PC-3 (cell line): ENCODE measurements at regions not wholly inside any gene's neighbourhood (a gene's known extent, or its start where the extent isn't known, plus 50 kb on each side); places are given as distances from the start of the nearest gene placed in this dataset.

Experiments used
- ATAC-seq: fragments of 200-7000 bp; cut with Tn5 transposase; 2 replicates; pipeline ENCODE4 v1.9.1; 2020; ENCODE audit warnings: mild to moderate bottlenecking, moderate library complexity
- BruUV-seq: library from RNA; stranded (reverse); fragments of 400-500 nt; replicated peaks from 2 replicates; lab custom pipeline; 2021; lab: Mats Ljungman, UMichigan
- CTCF ChIA-PET: fragments of 300-600 bp; sonication (Branson Sonifier 250); formaldehyde crosslinking; loops from one replicate; lab custom pipeline; 2022; ENCODE audit warnings: antibody characterized with exemption; lab: Charles Lee
- POLR2A ChIA-PET: fragments of 300-600 bp; sonication (Branson Sonifier 250); formaldehyde crosslinking; loops from one replicate; lab custom pipeline; 2022; ENCODE audit warnings: antibody characterized with exemption; ENCODE audit not compliant: unreplicated experiment; lab: Charles Lee
- DNase-seq: peaks from one replicate; pipeline ENCODE4 v3.0.0-alpha.2; 2015
- H2AFZ ChIP-seq: fragments of 300-600 bp; sonication (generic); 2 replicates; pipeline ENCODE4 v1.6.0; 2016; ENCODE audit warnings: antibody characterized with exemption, low read length
- H3F3A ChIP-seq: fragments of 300-600 bp; sonication (generic); one replicate; pipeline ENCODE4 v1.6.0; 2017; ENCODE audit warnings: antibody characterized with exemption, low read length, control low read depth, mild to moderate bottlenecking; ENCODE audit not compliant: unreplicated experiment
- H3K27ac ChIP-seq: fragments of 300-600 bp; sonication (generic); 2 replicates; pipeline ENCODE4 v1.5.1; 2016; ENCODE audit warnings: mild to moderate bottlenecking, low read length
- H3K27me3 ChIP-seq: fragments of 300-600 bp; sonication (generic); 2 replicates; pipeline ENCODE4 v1.6.1; 2016; ENCODE audit warnings: low read length, mixed read lengths
- H3K36me3 ChIP-seq: fragments of 300-600 bp; sonication (generic); 2 replicates; pipeline ENCODE4 v1.6.1; 2016; ENCODE audit warnings: low read depth, mixed run types, low read length, mixed read lengths
- H3K4me1 ChIP-seq: fragments of 300-600 bp; sonication (generic); 2 replicates; pipeline ENCODE4 v1.5.1; 2016; ENCODE audit warnings: low read length; ENCODE audit not compliant: insufficient read depth
- H3K4me2 ChIP-seq: fragments of 300-600 bp; sonication (generic); 2 replicates; pipeline ENCODE4 v1.6.0; 2016; ENCODE audit warnings: low read length
- H3K4me3 ChIP-seq: fragments of 300-600 bp; sonication (generic); 2 replicates; pipeline ENCODE4 v1.5.1; 2016; ENCODE audit warnings: mild to moderate bottlenecking, low read length, mixed read lengths
- H3K79me2 ChIP-seq: fragments of 300-600 bp; sonication (generic); 2 replicates; pipeline ENCODE4 v1.6.1; 2017; ENCODE audit warnings: low read length, mixed read lengths
- H3K9ac ChIP-seq: fragments of 300-600 bp; sonication (generic); 2 replicates; pipeline ENCODE4 v1.6.0; 2016; ENCODE audit warnings: mild to moderate bottlenecking, low read length
- H3K9me2 ChIP-seq: fragments of 300-600 bp; sonication (generic); replicated peaks from 2 replicates; pipeline ENCODE4 v1.6.1; 2016; ENCODE audit warnings: mixed run types, low read length, mixed read lengths
- H3K9me3 ChIP-seq: fragments of 300-600 bp; sonication (generic); 2 replicates; pipeline ENCODE4 v1.6.1; 2016; ENCODE audit warnings: low read length, mixed read lengths
- H4K20me1 ChIP-seq: fragments of 300-600 bp; sonication (generic); 2 replicates; pipeline ENCODE4 v1.6.1; 2016; ENCODE audit warnings: low read length, mixed read lengths
- CTCF ChIP-seq: fragments of 300-600 bp; sonication (generic); conservative IDR thresholded peaks from 2 replicates; pipeline ENCODE4 v1.5.1; 2017; ENCODE audit warnings: antibody characterized with exemption, low read depth, mild to moderate bottlenecking, low read length
- EZH2 ChIP-seq: fragments of 300-600 bp; sonication (generic); IDR thresholded peaks from one replicate; pipeline ENCODE4 v1.6.1; 2017; ENCODE audit warnings: antibody characterized with exemption, mild to moderate bottlenecking, low read length; ENCODE audit not compliant: unreplicated experiment
- EZH2phosphoT487 ChIP-seq: fragments of 300-600 bp; sonication (generic); IDR thresholded peaks from 2 replicates; pipeline ENCODE4 v1.6.1; 2018; ENCODE audit warnings: mild to moderate bottlenecking, antibody characterized with exemption, low read length, borderline replicate concordance
- intact Hi-C: fragments of 100-400 bp; cut with micrococcal nuclease; formaldehyde crosslinking; loops from 2 replicates; pipeline ENCODE4 v1.9.0; 2023

GRCh38 chr15:61480295-61480694, 251.2 kb upstream of the RORA start:
- Histone ChIP-seq H3K9me3 (no peaks in the 10 kb centered on the region), H3K4me2 (no peak overlapping the region), H3K36me3 (no peaks in the 10 kb centered on the region), H3K27ac (no peak overlapping the region), H3F3A (no peaks in the 10 kb centered on the region), H4K20me1 (no peaks in the 10 kb centered on the region), H3K4me1 (no peaks in the 10 kb centered on the region), H3K9ac (no peak overlapping the region), H3K9me2 (no peaks in the 10 kb centered on the region), H3K79me2 (no peaks in the 10 kb centered on the region), H3K4me3 (no peak overlapping the region), H3K27me3 (peaks cover 7% of the 10 kb centered on the region; the same call in 1 of the 2 replicates), H2AFZ (no peak overlapping the region)
- intact Hi-C loops: no loop called here
- POLR2A ChIA-PET: no interaction called here
- no peak for TF ChIP-seq CTCF
- no peak for TF ChIP-seq EZH2
- no peak for TF ChIP-seq EZH2phosphoT487
- CTCF ChIA-PET: no interaction called here
- no TSS peak for BruUV-seq
- ATAC-seq: no peak
- DNase-seq: no peak

GRCh38 chr15:61479613-61480012, 250.5 kb upstream of the RORA start:
- Histone ChIP-seq H3K36me3 (no peaks in the 10 kb centered on the region), H3K79me2 (no peaks in the 10 kb centered on the region), H3K27me3 (peaks cover 7% of the 10 kb centered on the region; the same call in 1 of the 2 replicates), H3K9me3 (no peaks in the 10 kb centered on the region), H2AFZ (no peak overlapping the region), H3F3A (no peaks in the 10 kb centered on the region), H3K4me2 (no peak overlapping the region), H3K27ac (no peak overlapping the region), H3K4me1 (no peaks in the 10 kb centered on the region), H3K4me3 (no peak overlapping the region), H3K9me2 (no peaks in the 10 kb centered on the region), H3K9ac (no peak overlapping the region), H4K20me1 (no peaks in the 10 kb centered on the region)
- intact Hi-C loops: no loop called here
- ATAC-seq (no peak), DNase-seq (peak; percentile 58)
- ChIA-PET CTCF (no interaction called here), POLR2A (interaction anchor here (0.6 kb wide), 1 partner anchor 1187 kb away, joined by 3 read pairs; no protein-coding TSS in a partner anchor)
- TF ChIP-seq CTCF (no peak), EZH2 (no peak), EZH2phosphoT487 (no peak)
- no TSS peak for BruUV-seq

- no TSS peak for BruUV-seq
- Histone ChIP-seq H3K79me2 (no peaks in the 10 kb centered on the region), H3K9ac (no peak overlapping the region), H3K9me3 (no peaks in the 10 kb centered on the region), H3K4me2 (no peak overlapping the region), H3K36me3 (no peaks in the 10 kb centered on the region), H3K27me3 (peaks cover 7% of the 10 kb centered on the region; the same call in 1 of the 2 replicates), H2AFZ (no peak overlapping the region), H3K27ac (no peak overlapping the region), H3K4me1 (no peaks in the 10 kb centered on the region), H3K4me3 (no peak overlapping the region), H3K9me2 (no peaks in the 10 kb centered on the region), H4K20me1 (no peaks in the 10 kb centered on the region), H3F3A (no peaks in the 10 kb centered on the region)
- ATAC-seq: no peak
- TF ChIP-seq EZH2phosphoT487: no peak
- TF ChIP-seq EZH2: no peak
- TF ChIP-seq CTCF: no peak
- DNase-seq: no peak
- intact Hi-C loops: no loop called here
- ChIA-PET POLR2A (no interaction called here), CTCF (interaction anchor here (0.5 kb wide), 1 partner anchor 1266 kb away, joined by 3 read pairs; no protein-coding TSS in a partner anchor)
Observed at GRCh38 chr15:61476741-61477140, 247.6 kb upstream of the RORA start.
